GM19328 (cell line): ENCODE measurements at regions not wholly inside any gene's neighbourhood (a gene's known extent, or its start where the extent isn't known, plus 50 kb on each side); places are given as distances from the start of the nearest gene placed in this dataset.
"Not testable (repeated sequence)": the region's sequence is repeated elsewhere in the genome, so short reads cannot be mapped to it uniquely, and the experiment has no call there.

Experiments
- ATAC-seq: cut with Tn5 transposase; IDR thresholded peaks from one replicate; pipeline ENCODE4 v1.9.1; 2021; ENCODE audit warnings: mild to moderate bottlenecking, moderate library complexity; ENCODE audit not compliant: unreplicated experiment

DNA sequence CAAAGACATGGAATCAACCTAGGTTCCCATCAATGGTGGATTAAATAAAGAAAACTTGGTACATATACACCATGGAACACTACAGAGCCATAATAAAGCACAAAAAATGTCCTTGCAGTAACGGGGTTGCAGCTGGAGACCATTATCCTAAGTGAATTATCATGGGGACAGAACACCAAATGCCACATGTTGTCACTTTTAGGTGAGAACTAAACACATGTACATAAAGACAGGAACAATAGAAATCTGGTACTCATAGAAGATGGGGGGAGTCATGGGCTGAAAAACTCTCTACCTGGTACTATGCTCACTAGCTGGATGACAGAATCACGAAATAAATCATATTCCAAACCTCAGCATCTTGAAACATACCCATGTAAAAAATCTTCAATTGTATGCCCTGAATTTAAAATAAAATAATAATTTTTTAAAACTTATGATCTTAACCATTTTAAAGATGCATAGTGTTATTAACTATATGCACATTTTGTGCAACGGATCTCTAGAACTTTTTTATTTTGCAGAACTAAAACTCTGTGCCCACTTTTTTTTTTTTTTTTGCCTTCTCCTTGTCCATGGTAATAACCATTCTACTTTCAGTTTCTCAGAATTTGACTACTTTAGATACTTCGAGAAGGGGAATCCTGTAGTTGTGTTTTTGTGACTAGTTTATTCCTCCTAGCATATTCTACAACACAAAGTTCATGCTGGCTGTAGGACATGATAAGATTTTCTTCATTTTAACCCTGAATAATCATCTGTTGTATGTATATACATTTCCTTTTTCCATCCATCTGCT is 1081.6 kb upstream of the ACO1 start:
- ATAC-seq = no peak

DNA sequence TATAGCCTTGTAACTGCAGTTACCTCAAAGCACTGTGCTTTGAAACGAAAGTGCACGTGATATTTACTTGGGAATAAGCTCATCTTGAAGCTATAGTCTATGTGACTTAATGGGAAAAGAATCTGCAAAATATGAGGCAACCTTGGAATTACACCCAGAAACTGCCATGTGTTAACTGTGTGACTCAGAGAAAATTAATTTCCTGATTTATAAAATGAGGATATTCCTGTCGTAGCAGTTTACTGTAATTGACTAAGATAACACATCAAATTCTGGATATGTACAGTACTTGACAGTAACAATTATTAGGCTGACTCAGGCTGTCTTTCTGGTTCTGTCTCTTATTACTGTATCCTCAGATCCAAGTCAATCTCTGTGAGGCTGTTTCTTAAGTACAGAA is 1079.9 kb upstream of the ACO1 start:
- no peak for ATAC-seq

DNA sequence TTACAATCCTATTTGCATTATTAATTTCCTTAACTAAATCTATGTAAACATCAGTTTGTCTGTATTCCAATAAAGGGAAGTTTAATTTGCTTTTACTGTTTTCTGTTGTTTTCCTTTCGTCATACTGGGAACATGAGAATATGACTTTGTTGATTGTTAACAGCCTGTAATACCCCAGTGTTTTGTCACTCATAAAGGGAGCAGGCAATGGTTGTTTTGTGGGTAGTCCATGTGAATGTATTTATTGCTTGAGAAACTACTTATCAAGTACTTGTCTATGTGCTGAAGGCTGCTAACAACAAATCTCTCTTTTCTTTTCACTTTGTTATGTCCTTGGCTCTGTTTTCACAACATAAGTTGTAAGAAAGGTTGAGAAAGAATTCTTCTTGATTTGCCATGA is 1070.2 kb upstream of the ACO1 start:
- ATAC-seq = no peak

DNA sequence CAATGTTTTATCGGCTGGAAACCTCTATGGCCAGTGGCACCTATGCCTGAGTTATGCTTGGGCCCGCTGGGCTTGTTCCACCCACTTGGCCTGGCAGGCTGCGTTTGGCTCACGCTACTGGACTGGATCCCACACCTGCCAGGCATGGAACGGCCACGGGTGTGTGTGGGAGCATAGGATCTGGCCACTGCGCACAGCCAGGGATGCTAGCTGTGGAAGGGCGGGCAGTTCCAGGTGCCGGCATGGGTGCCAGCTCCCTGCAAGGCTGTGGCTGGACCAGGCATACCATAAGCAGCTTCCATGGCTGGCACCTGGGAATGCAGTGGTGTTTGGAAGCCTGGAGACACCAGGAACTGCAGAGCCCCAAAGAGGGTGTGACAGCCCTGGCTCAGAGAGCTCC is 1063.9 kb upstream of the ACO1 start:
- no peak for ATAC-seq

DNA sequence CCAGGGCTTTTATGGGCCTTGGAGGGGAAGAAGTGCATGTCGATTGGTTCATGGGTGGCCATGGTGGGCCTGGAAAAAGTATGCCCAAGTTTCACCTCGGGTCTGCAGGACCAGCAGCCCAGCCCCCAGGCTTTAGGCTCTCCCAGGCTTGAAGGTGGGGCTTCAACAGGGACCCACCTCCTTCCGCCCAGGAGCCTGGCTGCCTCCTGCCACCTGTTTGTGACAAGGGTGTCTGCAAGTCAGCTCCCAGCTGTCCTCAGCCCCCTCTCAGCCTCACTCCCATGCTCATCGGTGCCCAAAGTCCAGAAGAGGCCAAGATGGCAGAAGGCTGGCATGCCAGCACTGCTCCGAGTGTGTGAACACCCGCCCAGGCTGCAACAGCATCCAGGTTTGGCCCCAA is 1063.2 kb upstream of the ACO1 start:
- no peak for ATAC-seq

DNA sequence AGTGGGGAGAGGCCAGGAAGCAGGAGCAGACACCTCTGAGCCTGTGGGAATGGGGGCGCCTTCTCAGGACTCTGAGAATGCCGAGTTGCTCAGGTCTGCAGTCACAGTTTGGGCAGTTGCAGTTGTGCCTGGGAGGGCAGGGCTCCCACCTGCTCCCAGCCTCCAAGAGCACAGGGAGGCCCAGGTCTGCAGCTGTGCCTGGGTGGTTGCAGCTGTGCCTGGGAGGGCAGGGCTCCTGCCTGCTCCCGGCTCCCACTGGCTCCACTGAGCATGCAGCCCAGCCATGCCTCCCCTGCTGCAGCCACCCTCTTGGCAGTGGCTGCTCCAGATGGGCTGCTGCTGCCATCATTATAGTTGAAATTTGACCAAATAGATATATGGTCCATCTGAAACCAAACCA is 1062.8 kb upstream of the ACO1 start:
- no peak for ATAC-seq

DNA sequence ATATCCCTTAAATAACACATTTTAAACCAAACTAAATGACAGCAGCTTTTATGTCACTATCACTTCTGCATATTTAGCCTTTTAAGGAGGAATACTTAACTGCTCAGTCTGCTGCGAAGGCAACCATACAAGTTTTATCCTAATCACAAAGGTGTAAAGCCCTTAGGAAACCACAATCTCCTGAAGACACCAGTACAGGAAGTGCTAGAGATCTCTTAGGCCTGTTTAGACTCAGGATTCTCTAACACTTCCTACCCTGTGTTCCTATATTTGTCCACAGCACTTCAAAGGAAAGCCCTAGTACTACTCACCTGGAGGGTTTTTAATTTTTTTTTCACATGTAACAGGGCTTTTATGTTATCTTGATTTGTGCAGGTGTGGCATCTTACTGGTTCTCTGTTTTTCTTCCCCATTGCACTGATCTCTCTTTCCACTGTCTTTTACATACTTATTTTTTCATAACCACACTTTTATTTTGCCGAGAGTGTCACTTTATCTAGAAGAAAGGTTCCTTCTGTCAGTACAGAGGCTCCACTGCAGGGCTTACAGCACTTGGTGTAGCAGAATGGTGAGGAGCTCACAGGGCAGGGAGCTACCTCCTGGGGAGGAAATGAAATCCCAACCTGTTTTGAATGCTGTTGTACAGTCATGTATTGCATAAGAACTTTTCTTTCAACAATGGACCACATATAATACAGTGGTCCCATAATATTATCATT is 1060.6 kb upstream of the ACO1 start:
- no peak for ATAC-seq

DNA sequence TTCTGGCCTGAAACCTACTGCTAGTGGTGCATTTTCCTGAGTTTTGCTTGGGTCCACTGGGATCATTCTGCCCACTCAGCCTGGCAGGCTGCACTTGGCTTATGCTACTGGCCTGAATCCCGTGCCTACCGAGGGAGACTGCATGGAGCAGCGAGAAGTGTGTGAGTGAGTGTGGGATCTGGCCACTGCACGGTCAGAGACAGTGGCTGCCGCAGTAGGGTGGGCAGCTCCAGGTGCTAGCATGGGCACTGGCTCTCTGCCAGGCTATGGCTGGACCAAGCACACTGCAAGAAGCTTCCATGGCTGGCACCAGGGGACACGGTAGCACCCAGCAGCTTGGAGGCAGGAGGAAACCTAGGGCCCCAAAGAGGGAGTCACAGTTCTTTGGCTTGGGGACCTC is 1058.7 kb upstream of the ACO1 start:
- ATAC-seq = no peak

DNA sequence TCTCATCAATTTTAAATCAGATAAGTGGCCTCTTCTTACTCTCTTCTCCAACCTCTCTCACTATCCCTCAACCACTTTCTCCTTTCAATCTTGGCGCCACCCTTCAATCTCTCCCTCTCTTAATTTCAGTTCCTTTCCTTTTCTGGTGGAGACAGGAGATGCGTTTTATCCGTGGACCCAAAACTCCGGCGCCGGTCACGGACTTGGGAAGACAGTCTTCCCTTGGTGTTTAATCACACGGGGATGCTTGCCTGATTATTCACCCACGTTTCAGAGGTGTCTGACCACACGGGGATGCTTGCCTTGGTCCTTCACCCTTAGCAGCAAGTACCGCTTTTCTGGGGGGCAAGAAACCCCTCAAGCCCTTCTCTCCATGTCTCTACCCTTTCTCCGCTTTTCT is 1057.6 kb upstream of the ACO1 start:
- not testable (repeated sequence) for ATAC-seq

DNA sequence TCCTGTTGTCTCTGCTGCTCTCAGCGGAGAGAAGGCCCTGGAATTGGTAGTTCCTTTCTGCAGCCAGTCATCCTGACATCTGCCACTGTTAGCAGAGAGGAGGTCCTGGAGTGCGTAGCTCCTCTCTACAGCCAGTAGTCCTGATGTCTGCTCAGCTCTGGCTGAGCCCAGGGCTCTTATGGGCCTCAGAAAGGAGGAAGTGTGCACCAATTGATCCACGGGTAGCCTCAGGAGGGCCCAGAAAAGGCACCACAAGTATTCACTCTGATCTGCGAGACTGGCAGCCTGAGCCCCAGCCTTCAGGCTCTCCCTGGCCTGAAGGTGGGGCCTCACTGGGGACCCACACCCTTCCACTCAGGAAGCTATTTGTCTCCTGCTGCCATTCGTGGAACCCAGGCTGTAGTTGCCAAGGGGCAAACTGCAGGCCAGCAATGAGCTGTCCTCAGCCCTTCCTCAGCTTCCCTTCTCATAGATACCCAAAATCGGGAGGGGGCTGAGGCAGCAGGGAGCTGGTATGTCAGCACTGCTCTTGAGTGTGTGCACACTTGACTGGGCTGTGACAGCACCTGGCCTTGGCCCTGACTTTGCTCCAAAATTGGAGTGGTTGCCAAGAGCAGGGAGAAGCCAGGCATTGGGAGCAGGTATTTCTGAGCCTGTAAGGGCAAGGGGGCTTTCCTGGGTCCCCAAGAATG is 1049.5 kb upstream of the ACO1 start:
- no peak for ATAC-seq

DNA sequence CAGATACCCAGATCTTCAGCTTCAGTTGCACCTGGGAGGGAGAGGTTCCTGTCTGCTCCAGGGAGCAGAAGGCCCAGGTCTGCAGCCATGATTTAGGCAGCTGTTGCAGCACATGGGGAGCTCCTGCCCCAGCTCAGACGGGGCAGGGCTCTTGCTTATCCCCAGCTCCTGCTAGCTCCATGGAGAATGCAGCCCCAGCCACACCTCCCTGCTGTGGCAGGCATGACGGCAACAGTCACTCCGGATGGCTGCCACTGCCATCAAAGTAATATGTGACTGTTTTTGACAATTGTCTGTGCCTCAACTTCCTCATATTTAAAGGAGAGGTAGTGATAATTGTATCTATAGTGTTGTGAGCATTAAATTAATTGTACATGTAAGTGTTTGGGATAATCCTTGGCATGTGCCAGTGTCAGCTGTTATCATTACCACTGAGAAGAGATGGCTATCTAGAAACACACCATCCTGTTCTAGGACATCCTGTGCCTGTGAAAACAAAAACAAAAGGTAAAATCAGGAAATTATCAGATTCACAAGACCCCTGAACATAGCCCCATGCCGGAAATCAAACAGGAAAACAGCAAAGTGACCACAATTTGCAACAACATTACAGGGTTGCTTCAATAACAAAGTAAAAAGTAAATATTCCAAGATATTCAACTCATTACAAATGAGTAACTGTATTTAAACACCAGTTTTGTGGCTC is 1048.8 kb upstream of the ACO1 start:
- ATAC-seq = no peak

DNA sequence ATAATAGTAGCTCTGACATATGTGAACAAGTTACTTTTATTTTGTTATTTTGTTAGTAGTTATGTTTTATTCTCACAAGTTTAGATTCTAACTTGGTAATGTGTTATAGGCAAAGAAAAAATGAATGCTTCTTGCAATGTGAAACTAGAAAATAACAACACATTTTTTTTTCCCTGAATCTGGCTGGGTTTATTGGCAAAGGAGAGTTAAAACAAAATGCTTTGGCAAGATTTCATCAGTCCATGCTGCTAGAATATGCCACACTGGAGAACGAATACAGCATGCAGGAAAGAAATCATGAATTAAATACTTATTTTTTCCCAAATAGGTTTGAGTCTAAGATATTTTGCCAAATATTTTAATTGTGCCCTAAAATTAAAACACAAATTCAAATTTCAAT is 1048.1 kb upstream of the ACO1 start:
- no peak for ATAC-seq

DNA sequence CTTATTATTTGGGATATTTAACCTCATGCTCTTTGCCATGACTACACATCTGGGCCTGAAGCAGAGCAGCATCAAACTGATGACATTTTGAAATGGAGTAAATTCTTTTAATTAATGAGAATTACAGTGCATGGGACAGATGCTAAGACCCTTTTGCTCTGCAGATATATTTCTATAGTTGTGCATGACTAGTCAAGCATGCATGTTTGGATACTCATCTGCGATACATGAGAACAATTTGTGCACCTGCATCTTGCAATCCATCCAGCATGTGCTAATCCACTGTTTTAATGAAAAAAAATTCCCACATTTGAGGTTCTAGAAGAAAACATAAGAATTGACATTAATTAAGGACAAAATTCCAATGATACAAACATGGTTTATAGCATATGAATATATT is 1047.6 kb upstream of the ACO1 start:
- ATAC-seq = no peak

DNA sequence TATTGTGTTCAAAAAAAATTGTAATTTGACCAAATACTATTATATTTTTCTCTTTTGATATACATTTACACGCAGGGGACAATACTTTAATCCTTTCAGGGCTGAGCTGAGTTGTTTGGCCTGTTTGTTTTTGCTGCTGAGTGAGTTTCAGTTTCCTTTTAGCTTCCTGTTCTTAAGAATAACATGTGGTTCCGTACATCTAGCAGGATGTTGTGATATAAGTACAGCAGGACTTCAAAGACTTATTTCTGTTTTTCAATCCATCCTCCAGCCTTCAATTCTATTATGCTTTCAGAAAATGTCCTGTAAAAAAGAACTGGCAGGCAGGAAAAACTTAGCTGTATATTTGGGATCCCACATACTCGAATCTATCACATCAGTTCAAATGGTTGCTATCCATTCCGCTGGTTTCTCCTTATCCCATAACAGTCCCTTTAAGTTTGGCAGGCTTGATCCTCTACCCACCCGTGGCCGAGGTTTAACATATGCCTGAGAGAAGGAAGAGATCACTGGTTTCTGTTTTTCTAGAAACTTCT is 1037.3 kb upstream of the ACO1 start:
- ATAC-seq = peak; percentile 99

DNA sequence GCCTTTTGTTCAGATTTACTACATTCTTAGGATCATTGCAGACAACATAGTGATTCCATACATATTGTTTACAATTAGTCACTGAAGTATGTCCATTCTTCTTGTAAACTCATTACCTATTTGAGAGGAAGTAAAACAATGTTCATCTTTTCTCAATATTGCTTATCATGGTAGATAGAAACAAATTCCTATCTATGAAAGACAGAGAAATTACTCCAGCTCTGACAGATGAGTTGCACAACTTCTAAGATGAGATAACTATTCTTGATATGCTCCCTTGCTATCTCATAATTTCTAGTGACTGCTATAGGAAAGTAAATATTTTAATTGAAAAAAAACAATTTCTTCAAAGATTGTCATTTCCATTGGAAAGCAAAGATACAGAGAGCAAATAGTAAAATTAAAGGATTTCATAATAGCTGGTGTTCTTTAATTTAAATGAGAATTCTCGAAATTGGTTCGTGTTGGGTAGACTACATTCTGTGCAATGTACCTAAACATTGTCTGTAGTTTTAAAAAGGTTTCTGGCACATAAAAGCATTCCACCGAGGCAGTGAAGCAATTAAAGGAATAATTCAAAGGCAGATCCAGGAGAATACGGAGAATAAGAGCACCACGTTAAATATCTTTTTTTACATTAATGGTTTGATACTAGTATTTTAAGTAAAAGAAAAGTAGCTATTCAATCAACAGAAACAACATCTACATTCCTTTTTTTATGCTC is 1029.1 kb upstream of the ACO1 start:
- no peak for ATAC-seq

DNA sequence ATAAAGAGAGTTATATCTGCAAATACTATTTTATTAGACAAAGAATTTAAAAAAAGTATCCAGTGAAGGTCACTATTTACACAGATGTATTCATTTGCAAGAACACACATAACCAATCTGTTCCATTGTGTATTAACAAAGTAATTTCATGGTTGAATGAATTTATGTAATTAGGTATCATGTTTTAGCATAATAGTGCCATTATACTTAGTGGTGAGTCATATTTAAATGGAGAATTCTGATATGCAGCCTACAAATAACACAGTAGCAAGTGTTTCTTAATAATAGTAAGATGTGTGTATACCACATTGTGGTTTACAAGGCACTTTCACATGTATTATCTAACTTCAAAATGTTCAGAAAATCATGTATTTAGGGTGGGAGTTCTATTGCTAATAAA is 1028.5 kb upstream of the ACO1 start:
- no peak for ATAC-seq

DNA sequence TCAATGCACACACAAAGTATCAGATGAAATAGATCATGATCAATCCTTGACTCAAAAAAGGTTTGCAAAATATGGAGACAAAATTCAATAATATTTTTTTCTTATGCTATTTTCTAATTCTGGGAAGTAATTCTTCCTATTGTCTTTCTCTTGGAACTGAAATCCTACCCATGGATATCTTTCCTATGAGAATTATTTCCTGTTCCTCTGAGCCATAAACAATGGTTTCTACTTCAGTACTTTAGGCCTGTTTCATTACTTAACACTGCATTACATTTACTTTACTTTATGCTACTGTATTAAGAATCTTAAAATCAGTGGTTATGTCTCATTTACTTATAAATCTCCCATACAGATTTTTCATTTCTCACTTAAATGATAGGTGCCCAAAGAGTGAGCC is 1025.4 kb upstream of the ACO1 start:
- ATAC-seq = no peak

DNA sequence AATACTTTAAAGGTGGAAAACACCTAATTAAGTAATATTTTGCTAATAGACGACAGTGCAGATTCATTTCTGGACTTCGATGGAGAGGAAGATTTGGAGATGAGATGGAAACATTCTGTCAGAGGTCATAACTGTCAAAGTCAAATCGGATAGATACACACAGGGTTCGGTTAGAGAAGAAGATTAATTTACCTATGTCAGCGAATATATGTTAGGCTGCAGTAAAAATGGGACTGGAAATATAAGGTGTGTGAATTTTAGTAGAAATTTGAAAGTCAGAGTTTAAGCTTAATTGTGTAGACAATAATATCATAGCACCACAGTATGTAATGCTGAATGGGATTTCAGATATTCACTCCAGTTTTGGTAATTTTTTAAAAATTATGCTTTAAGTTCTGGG is 1020.3 kb upstream of the ACO1 start:
- ATAC-seq = no peak

DNA sequence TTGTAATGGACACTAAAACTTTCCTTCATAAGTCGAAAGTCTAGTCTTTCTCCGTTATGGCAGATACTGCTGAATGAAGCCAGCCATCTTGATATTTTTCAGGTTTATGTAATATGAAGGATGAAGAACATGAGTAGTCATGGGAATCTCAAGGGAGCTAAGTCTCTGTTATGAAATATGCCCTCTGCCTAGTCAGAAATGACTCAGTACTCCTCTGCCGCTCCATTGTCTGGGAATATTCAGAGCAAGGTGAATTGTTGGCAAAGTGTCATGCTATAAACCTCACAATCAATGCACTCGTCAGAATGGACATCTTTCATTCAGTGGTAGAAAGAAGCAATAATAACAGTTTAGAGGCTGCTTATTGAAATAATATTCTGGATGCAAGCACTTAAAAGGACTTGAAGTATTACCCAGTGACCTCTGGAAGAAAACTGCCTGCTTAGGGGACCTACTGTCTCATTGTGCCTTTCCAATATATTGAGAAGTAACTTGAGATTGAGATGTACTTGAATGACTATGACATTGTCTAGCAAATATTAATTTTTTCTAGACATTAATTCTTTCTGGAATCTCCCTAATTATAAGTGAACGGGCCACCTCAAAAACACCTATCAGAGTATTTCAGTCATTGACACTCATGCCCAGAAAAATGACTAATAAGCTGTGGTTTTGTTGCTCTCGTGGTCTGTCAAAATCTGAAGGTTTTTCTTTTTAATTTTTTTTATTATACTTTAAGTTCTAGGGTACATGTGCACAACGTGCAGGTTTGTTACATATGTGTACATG is 1011.5 kb upstream of the ACO1 start:
- no peak for ATAC-seq

DNA sequence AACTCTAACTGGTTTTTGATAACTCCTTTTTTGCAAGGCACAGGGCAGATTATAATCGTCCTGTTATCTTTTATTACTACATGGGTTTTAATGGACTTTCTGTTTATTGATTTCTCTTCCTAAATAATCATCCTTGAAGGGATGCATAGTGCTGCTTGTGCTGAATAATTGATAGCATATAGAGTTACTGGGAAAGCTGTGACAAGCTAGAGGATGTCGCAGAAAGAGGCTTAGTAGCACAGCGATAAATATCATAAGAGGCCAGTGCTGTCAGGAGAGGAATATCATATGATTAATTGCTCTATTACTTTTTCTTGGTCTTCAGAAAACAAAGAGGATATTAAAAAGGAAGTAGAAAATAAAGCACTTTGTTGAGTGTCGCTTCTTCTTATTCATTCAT is 1007.1 kb upstream of the ACO1 start:
- no peak for ATAC-seq
